B cell (primary cell): ENCODE measurements at regions not wholly inside any gene's neighbourhood (a gene's known extent, or its start where the extent isn't known, plus 50 kb on each side); places are given as distances from the start of the nearest gene placed in this dataset.
A peak's percentile ranks its signal among the peaks of the same experiment; 100 is the strongest.

Experiments
- ATAC-seq: fragments of 200-7000 bp; cut with Tn5 transposase; one replicate; pipeline ENCODE4 v1.10.0; 2021; ENCODE audit warnings: low read depth, mild to moderate bottlenecking, moderate number of reproducible peaks, moderate library complexity
- CTCF ChIA-PET: fragments of 350-600 bp; sonication (Branson Sonifier 250); formaldehyde crosslinking; loops from one replicate; lab custom pipeline; 2021; ENCODE audit warnings: antibody characterized with exemption, inconsistent platforms; lab: Charles Lee
- POLR2A ChIA-PET: fragments of 350-600 bp; sonication (Branson Sonifier 250); formaldehyde crosslinking; loops from one replicate; lab custom pipeline; 2021; ENCODE audit warnings: antibody characterized with exemption; lab: Charles Lee
- DNase-seq: peaks from one replicate; pipeline ENCODE4 v3.0.0; 2013
- H2AFZ ChIP-seq: 2 replicates; pipeline ENCODE4 v1.6.1; 2012; ENCODE audit warnings: mild to moderate bottlenecking, low read depth, low read length; ENCODE audit not compliant: insufficient read depth, poor library complexity, severe bottlenecking
- H3K27ac ChIP-seq, 2 donors: 1 replicate in 1 of 2; 2 replicates in 1 of 2; pipeline ENCODE4 v1.5.1; 2012 to 2013; ENCODE audit warnings: low read length in 2 of 2, mild to moderate bottlenecking in 2 of 2, moderate library complexity in 1 of 2
- H3K27me3 ChIP-seq, 4 experiments: fragments of 200-600 bp in 1 of 4; sonication (generic) in 1 of 4; replicated peaks in 1 of 4; 1 replicate in 2 of 4; 2 replicates in 2 of 4; pipeline versions ENCODE4 v1.6.1 to v1.7.0; 2013 to 2016; ENCODE audit warnings: low read length in 3 of 4, mild to moderate bottlenecking in 2 of 4, mixed read lengths in 1 of 4, moderate library complexity in 1 of 4; ENCODE audit not compliant: insufficient read depth in 4 of 4, control insufficient read depth in 3 of 4; ENCODE audit errors: control extremely low read depth in 1 of 4
- H3K36me3 ChIP-seq, 2 experiments: replicated peaks in 1 of 2; 1 replicate in 1 of 2; 2 replicates in 1 of 2; pipeline versions ENCODE4 v1.6.1 to v1.7.1; 2013; ENCODE audit warnings: low read length in 1 of 2; ENCODE audit not compliant: insufficient read depth in 2 of 2, control insufficient read depth in 1 of 2; ENCODE audit errors: control extremely low read depth in 1 of 2, extremely low read depth in 1 of 2
- H3K4me1 ChIP-seq, 2 donors: fragments of 200-600 bp in 1 of 2; sonication (generic) in 1 of 2; 1 replicate in 1 of 2; 2 replicates in 1 of 2; pipeline versions ENCODE4 v1.5.1 to v1.6.1; 2013 to 2017; ENCODE audit warnings: low read length in 2 of 2; ENCODE audit not compliant: control insufficient read depth in 2 of 2, insufficient read depth in 2 of 2
- H3K4me2 ChIP-seq: replicated peaks from 2 replicates; pipeline ENCODE3; 2012; ENCODE audit warnings: mild to moderate bottlenecking, low read depth, low read length; ENCODE audit not compliant: poor library complexity, severe bottlenecking
- H3K4me3 ChIP-seq, 5 experiments: fragments of 200-600 bp in 1 of 5; sonication (generic) in 1 of 5; 1 replicate in 3 of 5; 2 replicates in 2 of 5; pipeline versions ENCODE4 v1.5.1 to v1.7.0; 2011 to 2016; ENCODE audit warnings: low read length in 4 of 5, mild to moderate bottlenecking in 4 of 5, low read depth in 2 of 5, control low read depth in 1 of 5, moderate library complexity in 1 of 5; ENCODE audit not compliant: insufficient read depth in 1 of 5; ENCODE audit errors: control extremely low read depth in 1 of 5, extremely low read depth in 1 of 5
- H3K79me2 ChIP-seq: fragments of 200-600 bp; sonication (generic); one replicate; pipeline ENCODE4 v1.6.0; 2016; ENCODE audit warnings: low read length; ENCODE audit not compliant: control insufficient read depth, insufficient read depth
- H3K9ac ChIP-seq: fragments of 200-600 bp; sonication (generic); 2 replicates; pipeline ENCODE4 v1.6.1; 2017; ENCODE audit warnings: mild to moderate bottlenecking, low read length, moderate library complexity
- H3K9me3 ChIP-seq, 3 donors: one replicate each; pipeline versions ENCODE4 v1.6.1 to v1.7.1; 2013; ENCODE audit warnings: low read length in 2 of 3; ENCODE audit not compliant: control insufficient read depth in 2 of 3, insufficient read depth in 1 of 3; ENCODE audit errors: control extremely low read depth in 1 of 3
- H4K20me1 ChIP-seq: 2 replicates; pipeline ENCODE4 v1.6.0; 2012; ENCODE audit warnings: mild to moderate bottlenecking, low read length; ENCODE audit not compliant: insufficient read depth, control insufficient read depth, poor library complexity, severe bottlenecking
- H3K27ac Mint-ChIP-seq: one replicate; pipeline ENCODE4 v1.8.0; 2021; ENCODE audit warnings: mixed read lengths
- H3K27me3 Mint-ChIP-seq: one replicate; pipeline ENCODE4 v1.8.0; 2021; ENCODE audit warnings: mixed read lengths
- H3K4me1 Mint-ChIP-seq: one replicate; pipeline ENCODE4 v1.8.0; 2021; ENCODE audit warnings: mixed read lengths
- H3K4me3 Mint-ChIP-seq: one replicate; pipeline ENCODE4 v1.8.0; 2021; ENCODE audit warnings: mixed read lengths
- H3K9me3 Mint-ChIP-seq: one replicate; pipeline ENCODE4 v1.8.0; 2022; ENCODE audit warnings: mixed read lengths; ENCODE audit not compliant: insufficient read depth
- CTCF ChIP-seq: fragments of 200-600 bp; IDR thresholded peaks from one replicate; pipeline ENCODE4 v1.8.0; 2022; ENCODE audit warnings: antibody characterized with exemption, mild to moderate bottlenecking
- EZH2 ChIP-seq: IDR thresholded peaks from 2 replicates; pipeline ENCODE4 v1.6.1; 2012; ENCODE audit warnings: borderline replicate concordance, low read depth, mild to moderate bottlenecking, moderate library complexity, low read length; ENCODE audit not compliant: insufficient read depth, poor library complexity, severe bottlenecking
- WGBS: methylation state at CpG from one replicate; pipeline ENCODE4 v1.1.5; 2013; ENCODE audit warnings: missing lambda C conversion rate; ENCODE audit not compliant: insufficient coverage; 5-methylcytosine and 5-hydroxymethylcytosine counted together
- intact Hi-C: fragments of 100-400 bp; cut with micrococcal nuclease; formaldehyde crosslinking; loops from one replicate; pipeline ENCODE4 v1.10.0; 2022

DNA sequence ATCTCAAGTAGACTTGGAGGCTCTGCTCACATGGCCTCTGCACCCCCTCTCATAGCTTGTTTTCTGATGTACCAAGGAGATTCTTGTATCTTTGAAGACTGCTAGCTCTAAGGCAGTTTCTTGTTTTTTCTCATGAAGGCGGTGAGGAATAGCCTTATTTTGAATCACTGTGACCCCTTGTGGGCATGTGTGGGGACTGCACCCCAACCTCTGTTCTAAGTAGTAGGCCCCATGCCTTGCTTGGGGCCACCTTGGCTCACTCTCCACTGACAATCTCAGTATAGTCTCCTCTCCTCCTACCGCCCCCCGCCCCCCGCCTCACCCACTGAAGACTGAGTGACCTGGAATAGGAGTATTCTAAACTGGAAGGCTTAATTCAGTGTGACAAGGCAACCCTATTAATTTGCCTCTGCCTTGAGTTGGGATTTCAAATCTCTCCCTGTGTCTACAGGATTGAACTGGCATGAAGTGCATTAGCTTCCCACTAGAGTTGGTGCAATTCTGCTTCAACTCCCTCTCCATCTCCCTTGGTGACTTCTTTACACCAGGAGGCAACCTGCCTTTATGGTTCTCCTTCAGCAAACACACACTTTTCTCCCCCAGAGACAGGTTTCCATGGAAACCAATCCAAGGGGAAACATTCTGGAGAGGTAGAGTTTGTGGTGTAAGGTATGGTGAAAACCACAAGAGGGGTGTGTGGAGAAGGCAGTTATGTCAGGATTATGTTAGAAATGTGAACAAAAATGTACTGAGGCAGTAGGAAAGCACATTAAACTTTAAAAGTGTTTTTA lies 75.4 kb upstream of the ECI2 start:
- H3K27ac Mint-ChIP-seq, result peak overlapping the region; percentile 86
- 17% methylated on average over 1 of the region's 4 CpGs for WGBS

More for the DNA sequence above, 75.4 kb upstream of the ECI2 start:
- peaks cover 35% of the 10 kb centered on the region for H3K4me1 Mint-ChIP-seq
- CTCF ChIA-PET, result interaction anchor here (0.6 to 3.1 kb wide), 20 partner anchors 22 to 931 kb away, joined by 3 to 16 read pairs (median 3); a partner anchor contains a TSS
- peak overlapping the region; percentile 65 for H3K4me3 Mint-ChIP-seq
- Histone ChIP-seq H3K27ac (peak overlapping the region in 1 of 2 donors; percentile 0), H3K4me1 (peaks cover 28 to 34% of the 10 kb centered on the region in 2 donors), H3K9ac (no peak overlapping the region), H2AFZ (peak overlapping the region; percentile 38), H4K20me1 (no peaks in the 10 kb centered on the region), H3K9me3 (peaks cover 2 to 25% (median 9%) of the 10 kb centered on the region in 3 donors), H3K36me3 (no peaks in the 10 kb centered on the region), H3K4me3 (no peak overlapping the region), H3K27me3 (peaks cover 0 to under 1% (median under 1%) of the 10 kb centered on the region in 4 experiments), H3K4me2 (peak overlapping the region; percentile 34), H3K79me2 (no peaks in the 10 kb centered on the region)
- peaks cover 3% of the 10 kb centered on the region for H3K27me3 Mint-ChIP-seq
- DNase-seq (peak; percentile 72), ATAC-seq (peak; percentile 94)
- intact Hi-C loops, result loop anchor here (2.0 kb wide), 3 partner anchors 56 to 468 kb away; no protein-coding TSS in a partner anchor
- peaks cover 9% of the 10 kb centered on the region for H3K9me3 Mint-ChIP-seq
- POLR2A ChIA-PET, result no interaction called here
- TF ChIP-seq EZH2, result no peak
- peak; percentile 83 for TF ChIP-seq CTCF
